GM12875 (cell line): ENCODE measurements at regions not wholly inside any gene's neighbourhood (a gene's known extent, or its start where the extent isn't known, plus 50 kb on each side); places are given as distances from the start of the nearest gene placed in this dataset.

Source experiments
- H3K4me3 ChIP-seq: one replicate; pipeline ENCODE4 v1.5.1; 2011; ENCODE audit warnings: low read depth, low read length, control low read depth
- CTCF ChIP-seq: IDR thresholded peaks from 2 replicates; pipeline ENCODE4 v1.5.1; 2011; ENCODE audit warnings: low read depth, mild to moderate bottlenecking, control low read depth, inconsistent platforms, low read length, moderate library complexity, borderline replicate concordance; ENCODE audit not compliant: insufficient read depth

GRCh38 chr2:2492800-2493199, 161.7 kb upstream of the MYT1L start:
- TF ChIP-seq CTCF: no peak
- H3K4me3 ChIP-seq: no peak overlapping the region

GRCh38 chr2:2491964-2492363, 160.9 kb upstream of the MYT1L start:
- no peak for TF ChIP-seq CTCF
- H3K4me3 ChIP-seq: no peak overlapping the region

- TF ChIP-seq CTCF: no peak
- H3K4me3 ChIP-seq: no peak overlapping the region
Observed at GRCh38 chr2:2484301-2484700, 153.2 kb upstream of the MYT1L start.

- no peak for TF ChIP-seq CTCF
- H3K4me3 ChIP-seq: no peak overlapping the region
Observed at GRCh38 chr2:2482851-2483250, 151.8 kb upstream of the MYT1L start.

GRCh38 chr2:2472881-2473280, 141.8 kb upstream of the MYT1L start:
- H3K4me3 ChIP-seq: no peak overlapping the region
- no peak for TF ChIP-seq CTCF

GRCh38 chr2:2472044-2472443, 141.0 kb upstream of the MYT1L start:
- H3K4me3 ChIP-seq: no peak overlapping the region
- no peak for TF ChIP-seq CTCF

GRCh38 chr2:2466534-2466933, 135.5 kb upstream of the MYT1L start:
- H3K4me3 ChIP-seq: no peak overlapping the region
- no peak for TF ChIP-seq CTCF
